ENCODE measurements at regions not wholly inside any gene's neighbourhood (a gene's known extent, or its start where the extent isn't known, plus 50 kb on each side); places are given as distances from the start of the nearest gene placed in this dataset.
"Not testable (repeated sequence)": the region's sequence is repeated elsewhere in the genome, so short reads cannot be mapped to it uniquely, and the experiment has no call there.

GRCh38 chr5:83889971-83890745, 169.5 kb upstream of the HAPLN1 start:
- no peak for DNase-seq (ENCODE audit: low read depth)

DNA sequence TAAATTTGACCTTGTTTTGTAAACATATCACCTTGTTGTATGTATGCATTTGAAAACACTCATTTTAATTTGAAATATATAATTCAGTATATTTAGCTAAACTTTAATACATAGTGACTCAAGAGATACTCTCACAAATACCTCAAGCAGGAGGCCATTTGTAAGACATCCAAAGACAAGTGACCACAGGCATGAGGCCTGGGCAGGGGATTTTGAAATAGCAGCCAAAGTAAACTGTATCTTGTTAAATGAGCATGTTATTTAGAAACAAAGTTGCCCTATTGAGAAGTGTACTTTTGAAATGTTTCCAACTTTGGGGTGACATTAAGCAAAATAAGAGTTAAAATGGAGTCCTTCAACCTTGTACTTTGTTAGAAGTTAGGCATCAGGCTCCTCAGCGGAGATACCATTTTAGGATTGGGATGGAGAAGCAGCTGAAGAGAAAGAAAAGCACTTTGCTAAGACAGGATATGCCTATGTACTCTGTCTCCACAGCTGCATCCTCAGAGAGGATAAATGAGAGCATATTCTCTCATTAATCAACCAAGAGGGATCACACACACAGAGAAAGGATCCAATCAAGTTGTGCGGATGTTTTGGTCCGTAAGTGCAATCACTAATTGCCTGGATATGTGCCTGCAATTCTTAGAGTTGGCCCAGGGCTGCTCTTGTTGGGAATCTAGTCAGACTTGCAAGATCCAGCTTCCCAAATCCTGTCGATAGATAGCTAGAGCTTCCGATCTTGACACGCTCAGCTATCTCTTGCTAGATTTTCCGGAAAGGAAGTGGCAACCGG, 157.5 kb upstream of the HAPLN1 start:
- DNase-seq (ENCODE audit: low read depth) = no peak

DNA sequence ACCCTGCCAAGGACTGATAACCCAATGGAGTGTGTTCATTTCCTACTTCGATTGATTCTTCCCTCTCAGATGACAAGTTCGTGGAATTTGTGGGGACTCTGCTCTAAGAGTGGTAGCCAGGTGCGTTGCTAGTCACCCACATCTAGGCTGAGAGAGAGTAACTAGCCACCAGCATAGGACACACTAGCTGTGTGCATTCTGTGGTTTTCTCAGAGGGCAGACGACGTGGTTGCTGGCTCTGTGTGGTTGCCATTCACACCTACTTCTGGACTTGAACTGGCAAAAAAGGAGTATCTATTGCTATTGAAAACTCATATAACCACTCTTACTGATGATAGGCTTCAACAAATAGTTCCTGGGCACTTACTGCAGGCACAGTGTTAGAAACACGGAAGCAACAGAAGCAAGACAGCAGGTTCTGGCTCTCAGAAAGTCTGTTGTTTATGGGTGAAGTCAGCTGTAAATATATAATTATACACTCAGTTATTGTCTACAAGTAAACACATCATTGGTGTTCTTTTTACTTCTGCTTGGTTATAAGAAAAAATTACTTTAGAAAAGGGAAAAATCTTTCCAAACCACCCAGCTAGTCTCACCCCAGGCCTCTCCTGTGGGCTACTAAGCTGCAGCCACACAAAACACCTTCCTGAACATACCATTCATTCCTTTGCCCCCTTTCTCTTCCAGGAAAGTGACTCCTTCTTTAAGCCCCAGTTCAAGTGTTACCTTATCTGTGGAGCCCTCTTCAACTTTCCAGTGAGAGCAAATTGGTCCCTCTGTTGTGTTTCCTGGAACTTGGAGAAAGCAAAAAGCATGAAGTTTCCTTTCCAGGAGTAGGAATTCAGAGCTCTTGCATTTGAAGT, 151.1 kb upstream of the HAPLN1 start:
- DNase-seq (ENCODE audit: low read depth) = no peak

GRCh38 chr5:83866181-83866580, 145.5 kb upstream of the HAPLN1 start:
- DNase-seq (ENCODE audit: low read depth) = no peak

DNA sequence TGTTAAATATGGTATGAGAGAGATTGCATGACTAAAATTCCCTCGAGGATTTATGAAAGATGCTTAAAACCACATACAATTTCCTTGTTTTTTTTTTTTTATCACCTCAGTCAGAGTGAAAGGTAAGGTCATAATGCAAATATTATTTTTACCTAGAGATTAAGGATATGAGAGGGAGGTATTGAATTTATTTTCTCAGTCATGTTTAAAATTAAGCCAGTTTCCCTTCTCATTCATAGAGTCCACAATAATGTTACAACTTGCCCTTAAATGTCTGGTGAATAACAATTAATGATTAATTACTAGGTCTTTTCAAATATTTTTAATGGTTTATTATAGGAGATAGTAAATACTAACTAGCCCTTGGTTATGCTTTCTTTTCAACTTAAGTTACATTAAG, 144.9 kb upstream of the HAPLN1 start:
- no peak for DNase-seq (ENCODE audit: low read depth)

DNA sequence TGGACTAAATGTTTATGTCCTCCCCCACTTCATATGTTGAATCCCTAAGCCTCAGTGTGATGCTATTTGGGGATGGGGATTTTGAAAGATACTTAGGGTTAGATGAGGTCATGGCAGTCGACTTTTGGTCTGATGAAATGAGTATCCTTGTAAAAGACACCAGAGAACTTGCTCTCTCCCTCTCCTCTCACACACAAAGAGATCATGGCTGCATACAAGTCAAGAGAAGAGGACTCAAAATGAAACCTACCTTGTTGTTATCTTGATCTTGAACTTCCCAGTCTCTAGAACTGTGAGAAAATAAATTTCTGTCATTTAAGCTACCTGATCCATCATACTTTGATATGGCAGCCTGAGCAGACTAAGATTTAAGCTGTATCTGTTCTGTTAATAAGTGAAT, 144.0 kb upstream of the HAPLN1 start:
- DNase-seq (ENCODE audit: low read depth) = no peak

GRCh38 chr5:83857341-83857740, 136.7 kb upstream of the HAPLN1 start:
- DNase-seq (ENCODE audit: low read depth) = no peak

DNA sequence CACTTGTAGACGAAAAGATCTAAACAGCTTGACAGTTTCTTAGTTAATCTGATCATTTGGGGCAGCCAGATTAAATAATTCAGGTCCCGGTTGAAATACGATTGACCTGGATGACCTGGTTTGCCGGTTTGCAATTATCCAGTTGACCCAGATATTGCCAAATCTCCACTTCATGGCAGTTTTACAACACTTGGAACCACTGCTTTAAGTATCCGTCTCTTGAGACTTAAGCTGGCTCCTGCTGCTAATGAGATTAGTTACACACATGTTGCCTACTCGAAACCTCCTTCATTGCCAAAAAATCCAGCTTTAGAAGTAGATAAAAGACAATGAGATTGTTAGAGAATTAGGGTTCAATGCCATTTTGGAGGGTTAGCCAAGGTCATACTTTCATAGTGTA, 136.2 kb upstream of the HAPLN1 start:
- DNase-seq (ENCODE audit: low read depth) = no peak

DNA sequence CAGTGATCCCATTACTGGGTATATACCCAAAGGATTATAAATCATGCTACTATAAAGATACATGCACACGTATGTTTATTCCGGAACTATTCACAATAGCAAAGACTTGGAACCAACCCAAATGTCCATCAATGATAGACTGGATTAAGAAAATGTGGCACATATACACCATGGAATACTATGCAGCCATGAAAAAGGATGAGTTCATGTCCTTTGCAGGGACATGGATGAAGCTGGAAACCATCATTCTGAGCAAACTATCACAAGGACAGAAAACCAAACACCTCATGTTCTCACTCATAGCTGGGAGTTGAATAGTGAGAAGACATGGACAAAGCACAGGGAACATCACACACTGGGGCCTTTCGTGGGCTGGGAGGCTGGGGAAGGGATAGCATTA, 129.8 kb upstream of the HAPLN1 start:
- not testable (repeated sequence) for DNase-seq (ENCODE audit: low read depth)

GRCh38 chr5:83848941-83849340, 128.3 kb upstream of the HAPLN1 start:
- DNase-seq (ENCODE audit: low read depth) = no peak

DNA sequence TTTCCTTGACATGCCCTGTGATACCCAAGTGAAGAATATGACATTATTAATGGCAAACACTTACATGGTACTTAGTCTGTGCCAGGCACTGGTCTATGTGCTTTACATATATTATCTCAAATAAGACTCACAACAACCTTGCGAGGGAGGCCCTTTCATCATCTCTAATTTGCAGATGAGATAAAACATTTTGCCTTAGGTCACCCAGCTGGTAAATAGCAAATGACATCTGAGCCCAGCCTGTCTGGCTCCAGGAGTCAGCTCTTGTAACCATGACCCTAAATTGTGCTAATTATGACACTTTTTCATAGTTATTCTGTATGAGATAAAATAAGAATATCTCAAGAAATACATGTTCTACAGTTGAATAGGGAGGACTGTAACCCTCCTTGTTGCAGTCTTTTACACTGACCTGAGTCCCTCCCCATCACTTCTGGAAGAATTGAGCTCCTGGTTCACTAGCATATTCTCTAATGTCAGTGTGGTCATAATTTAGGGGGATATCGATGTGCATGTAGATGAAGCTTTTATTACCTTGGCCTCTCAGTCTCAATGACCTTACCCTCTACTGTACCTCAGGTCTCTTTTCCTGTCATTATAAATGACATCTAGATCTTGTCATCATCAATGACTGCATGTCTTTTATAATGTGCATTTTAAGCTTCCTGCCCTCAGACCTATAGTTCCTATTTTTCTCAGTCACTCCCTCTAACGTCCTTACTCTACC, 126.1 kb upstream of the HAPLN1 start:
- no peak for DNase-seq (ENCODE audit: low read depth)

GRCh38 chr5:83844449-83845068, 123.9 kb upstream of the HAPLN1 start:
- DNase-seq (ENCODE audit: low read depth) = peak; percentile 49

DNA sequence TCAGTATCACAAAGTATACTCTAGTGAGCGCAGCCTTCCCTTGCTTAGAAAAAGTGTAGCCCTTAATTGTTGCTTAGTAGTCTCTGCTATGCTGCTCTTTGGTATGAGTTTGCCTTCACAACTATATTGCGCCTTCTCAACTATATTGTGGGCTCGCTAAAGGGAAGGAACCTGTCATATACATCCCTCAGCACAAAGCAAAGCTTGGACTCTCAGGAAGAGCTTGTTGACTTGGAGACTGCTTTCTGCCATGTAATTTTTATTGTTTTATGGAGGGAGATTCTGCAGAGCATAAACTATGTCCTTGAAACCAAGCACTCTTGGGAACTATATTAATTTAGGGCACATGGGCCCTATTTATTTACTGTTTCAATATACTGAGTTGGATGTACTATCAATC, 119.1 kb upstream of the HAPLN1 start:
- DNase-seq (ENCODE audit: low read depth) = no peak

- DNase-seq (ENCODE audit: low read depth) = no peak
Observed at GRCh38 chr5:83839256-83839655, 118.6 kb upstream of the HAPLN1 start.

GRCh38 chr5:83837265-83837907, 116.7 kb upstream of the HAPLN1 start:
- DNase-seq (ENCODE audit: low read depth) = no peak

DNA sequence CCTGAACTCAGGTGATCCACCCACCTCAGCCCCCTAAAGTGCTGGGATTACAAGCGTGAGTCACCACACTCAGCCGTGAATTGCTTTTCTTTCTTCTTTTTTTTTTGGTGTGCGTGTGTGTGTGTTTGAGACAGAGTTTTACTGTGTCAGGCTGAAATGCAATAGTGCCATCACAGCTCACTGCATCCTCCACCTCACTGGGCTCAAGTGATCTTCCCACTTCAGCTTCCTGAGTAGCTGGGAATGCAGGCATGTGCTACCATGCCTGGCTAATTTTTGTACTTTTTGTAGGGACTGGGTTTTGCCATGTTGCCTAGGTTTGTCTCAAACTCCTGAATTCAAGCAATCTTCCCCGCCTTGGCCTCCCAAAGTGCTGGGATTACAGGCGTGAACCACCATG, 113.7 kb upstream of the HAPLN1 start:
- DNase-seq (ENCODE audit: low read depth) = no peak

DNA sequence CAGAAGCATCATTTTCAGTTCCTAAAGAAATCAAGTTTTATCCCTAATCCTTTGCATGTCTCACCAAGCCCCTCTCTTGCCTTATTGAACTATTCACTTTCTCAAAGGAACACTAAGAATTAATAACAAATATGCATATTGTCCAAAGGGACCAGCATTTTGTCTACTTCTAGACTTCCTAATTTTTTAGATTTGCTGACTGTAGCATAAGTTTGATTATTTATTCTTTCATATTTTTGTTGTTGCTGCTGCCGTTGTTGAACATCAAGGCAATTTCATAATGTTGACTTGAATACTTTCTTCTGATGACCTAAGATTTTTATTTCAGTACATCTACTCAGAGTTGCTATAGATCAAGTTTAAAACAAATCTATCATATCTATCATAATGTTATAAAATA, 111.2 kb upstream of the HAPLN1 start:
- no peak for DNase-seq (ENCODE audit: low read depth)

DNA sequence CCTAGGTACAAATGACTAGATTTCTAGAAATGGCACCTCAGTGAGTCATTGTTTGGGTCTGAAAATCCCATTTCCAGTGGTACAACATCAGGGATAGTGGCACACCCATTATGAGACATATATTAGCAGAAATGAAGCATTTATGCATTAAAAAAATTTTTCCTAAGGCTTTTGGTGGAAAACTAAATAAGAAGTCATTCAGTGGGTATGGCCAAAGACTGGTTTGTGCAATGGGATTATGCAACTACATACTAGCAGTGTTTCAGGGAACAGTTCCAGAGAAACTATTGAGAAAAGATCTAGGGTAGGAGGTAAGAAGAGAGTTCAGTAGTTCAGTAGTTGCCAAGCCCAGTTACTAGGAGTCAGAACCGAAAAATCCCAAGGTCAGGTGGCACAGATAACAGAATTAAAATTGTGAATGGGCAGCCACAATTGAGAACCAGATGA, 106.5 kb upstream of the HAPLN1 start:
- no peak for DNase-seq (ENCODE audit: low read depth)

GRCh38 chr5:83817591-83817990, 96.9 kb upstream of the HAPLN1 start:
- no peak for DNase-seq (ENCODE audit: low read depth)

DNA sequence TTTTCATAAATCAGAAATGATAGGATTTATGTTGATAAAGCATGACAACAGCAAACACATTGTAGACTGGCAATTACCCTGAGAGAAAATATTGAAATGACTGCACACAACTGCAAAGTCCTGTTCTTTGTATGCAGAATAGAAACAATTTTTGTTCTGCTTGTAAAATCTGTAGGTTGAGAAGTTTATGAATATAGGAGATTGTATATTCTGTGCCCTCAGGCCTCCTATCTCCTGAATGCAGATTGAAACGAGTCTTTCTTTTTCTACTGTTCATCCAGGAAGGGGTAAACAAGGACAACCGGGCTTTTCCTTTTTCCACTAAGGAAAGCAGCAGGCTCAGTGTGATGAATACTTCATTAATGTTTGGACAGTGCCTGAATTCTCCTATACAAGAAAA, 95.0 kb upstream of the HAPLN1 start:
- DNase-seq (ENCODE audit: low read depth) = no peak

GRCh38 chr5:83810511-83810910, 89.9 kb upstream of the HAPLN1 start:
- no peak for DNase-seq (ENCODE audit: low read depth)

All from renal cortical epithelial cell (primary cell).